ENCODE measurements at regions not wholly inside any gene's neighbourhood (a gene's known extent, or its start where the extent isn't known, plus 50 kb on each side); places are given as distances from the start of the nearest gene placed in this dataset.

DNA sequence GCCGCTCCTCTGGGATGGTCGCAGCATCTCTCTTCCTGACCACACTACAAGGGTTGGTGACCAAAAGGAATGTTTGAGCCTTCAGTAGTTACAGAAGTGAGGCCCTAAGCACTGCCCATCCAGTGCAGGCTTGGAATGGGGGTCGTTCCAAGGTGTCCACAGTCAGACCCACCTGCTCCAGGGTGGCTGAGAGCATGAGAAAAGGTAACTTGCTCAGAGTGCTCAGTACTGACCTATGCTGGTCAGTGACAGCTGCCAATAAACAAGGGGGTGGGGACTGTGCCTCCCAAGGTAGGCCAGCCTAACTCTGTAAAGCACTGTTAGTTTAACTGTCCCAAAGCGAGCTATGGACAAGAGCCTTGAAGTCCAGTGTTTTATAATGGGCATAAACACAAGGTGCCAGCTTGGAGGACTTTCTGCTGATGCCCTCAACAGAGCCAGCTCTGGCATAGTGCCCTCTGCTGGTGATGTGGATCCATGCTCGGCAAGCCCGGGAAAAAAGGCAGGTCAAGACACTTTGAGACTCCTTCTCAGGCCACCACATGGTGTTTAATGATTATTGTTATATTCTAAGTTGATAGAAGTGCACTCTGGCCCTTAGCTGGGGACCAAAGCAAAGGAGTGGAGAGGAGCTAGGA lies 78.1 kb upstream of the DNAH14 start:
- no peak overlapping the region for H3K4me2 ChIP-seq
- H3K27ac ChIP-seq (ENCODE audit: low read depth) = no peak overlapping the region
- no peaks in the 10 kb centered on the region for H3K27me3 ChIP-seq (ENCODE audit: insufficient read depth)
- H2AFZ ChIP-seq = peak overlapping the region; percentile 96
- ATAC-seq (peak; percentile 83), DNase-seq (ENCODE audit: low spot score) (peak; percentile 79)
- H3K4me1 ChIP-seq (ENCODE audit: insufficient read depth) = peaks cover 13% of the 10 kb centered on the region; the same call in 1 of the 2 replicates
- no peaks in the 10 kb centered on the region for H4K20me1 ChIP-seq (replicated peaks; ENCODE audit: insufficient read depth)
- peaks cover 5% of the 10 kb centered on the region for H3K27me3 Mint-ChIP-seq (ENCODE audit: insufficient read depth, low read depth, poor library complexity)
- H3K27ac Mint-ChIP-seq = no peak overlapping the region
- H3K36me3 ChIP-seq (ENCODE audit: insufficient read depth) = no peaks in the 10 kb centered on the region
- peaks cover 21% of the 10 kb centered on the region for H3K4me1 Mint-ChIP-seq
- no peaks in the 10 kb centered on the region for H3K79me2 ChIP-seq (replicated peaks; ENCODE audit: insufficient read depth)
- no peak for TF ChIP-seq EZH2phosphoT487 (IDR thresholded peaks at IDR 0.05; ENCODE audit: unreplicated experiment)
- TF ChIP-seq CTCF (conservative IDR thresholded peaks at IDR 0.05; ENCODE audit: low read depth in 2 of 2) = peak; percentile 92 to 94
- no peak for TF ChIP-seq POLR2AphosphoS5 (IDR thresholded peaks at IDR 0.05; ENCODE audit: low read depth)
- no peak for TF ChIP-seq ZNF331 (CRISPR knock-in tag; IDR thresholded peaks at IDR 0.05; ENCODE audit: low read depth)
- TF ChIP-seq JUNB (IDR thresholded peaks at IDR 0.05; ENCODE audit: unreplicated experiment) = no peak
- TF ChIP-seq REST (IDR thresholded peaks at IDR 0.05; ENCODE audit: unreplicated experiment) = no peak
- TF ChIP-seq EZH2 (IDR thresholded peaks at IDR 0.05; ENCODE audit: low read depth, unreplicated experiment) = no peak
- no peak for TF ChIP-seq ZNF114 (CRISPR knock-in tag; IDR thresholded peaks at IDR 0.05)
- TF ChIP-seq CREB1 (CRISPR knock-in tag; IDR thresholded peaks at IDR 0.05; ENCODE audit: low read depth) = no peak
- H3K36me3 Mint-ChIP-seq (ENCODE audit: low read depth) = peaks cover 16% of the 10 kb centered on the region
- no peak overlapping the region for H3K4me3 Mint-ChIP-seq
- peaks cover 9% of the 10 kb centered on the region; the same call in 1 of the 2 replicates for H3K9me2 ChIP-seq (ENCODE audit: insufficient read depth)
- no peaks in the 10 kb centered on the region for H3F3A ChIP-seq (replicated peaks; ENCODE audit: low read depth)
- no peak overlapping the region for H3K4me3 ChIP-seq
- peaks cover 17% of the 10 kb centered on the region for H3K9me3 Mint-ChIP-seq

DNA sequence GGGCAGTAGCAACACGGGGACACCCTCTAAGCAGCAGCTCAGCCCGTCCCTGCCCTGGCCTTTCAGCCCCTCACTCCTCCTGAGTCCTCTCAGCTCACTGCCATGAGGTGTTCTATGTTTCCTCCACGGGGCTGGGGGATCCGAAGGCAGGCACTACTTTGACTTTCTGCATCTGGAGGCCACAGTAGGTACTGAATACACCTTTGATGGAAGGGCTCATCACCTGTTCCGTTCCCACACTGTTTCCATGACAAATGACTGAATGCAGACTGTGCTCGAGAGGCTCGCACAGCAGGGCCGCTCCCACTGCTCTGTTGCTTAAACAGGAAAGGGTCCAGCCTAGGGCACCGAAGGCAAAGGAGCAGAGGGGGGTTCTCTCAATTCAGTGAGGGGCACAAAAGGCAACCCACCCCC lies 77.6 kb upstream of the DNAH14 start:
- H2AFZ ChIP-seq = peak overlapping the region; percentile 96
- TF ChIP-seq EZH2 (IDR thresholded peaks at IDR 0.05; ENCODE audit: low read depth, unreplicated experiment) = no peak
- no peak for TF ChIP-seq JUNB (IDR thresholded peaks at IDR 0.05; ENCODE audit: unreplicated experiment)
- TF ChIP-seq, protein P1, sequence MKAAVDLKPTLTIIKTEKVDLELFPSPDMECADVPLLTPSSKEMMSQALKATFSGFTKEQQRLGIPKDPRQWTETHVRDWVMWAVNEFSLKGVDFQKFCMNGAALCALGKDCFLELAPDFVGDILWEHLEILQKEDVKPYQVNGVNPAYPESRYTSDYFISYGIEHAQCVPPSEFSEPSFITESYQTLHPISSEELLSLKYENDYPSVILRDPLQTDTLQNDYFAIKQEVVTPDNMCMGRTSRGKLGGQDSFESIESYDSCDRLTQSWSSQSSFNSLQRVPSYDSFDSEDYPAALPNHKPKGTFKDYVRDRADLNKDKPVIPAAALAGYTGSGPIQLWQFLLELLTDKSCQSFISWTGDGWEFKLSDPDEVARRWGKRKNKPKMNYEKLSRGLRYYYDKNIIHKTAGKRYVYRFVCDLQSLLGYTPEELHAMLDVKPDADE (IDR thresholded peaks at IDR 0.05) = no peak

More for the DNA sequence above, 77.6 kb upstream of the DNAH14 start:
- Mint-ChIP-seq H3K4me3 (no peak overlapping the region), H3K4me1 (peaks cover 17% of the 10 kb centered on the region), H3K36me3 (ENCODE audit: low read depth) (peaks cover 11% of the 10 kb centered on the region), H3K9me3 (peaks cover 12% of the 10 kb centered on the region), H3K27me3 (ENCODE audit: insufficient read depth, low read depth, poor library complexity) (peaks cover 5% of the 10 kb centered on the region), H3K27ac (no peak overlapping the region)
- ATAC-seq = peak; percentile 81
- Histone ChIP-seq H3K36me3 (ENCODE audit: insufficient read depth) (no peaks in the 10 kb centered on the region), H3K4me1 (ENCODE audit: insufficient read depth) (peaks cover 13% of the 10 kb centered on the region; the same call in 1 of the 2 replicates), H3K79me2 (replicated peaks; ENCODE audit: insufficient read depth) (no peaks in the 10 kb centered on the region), H3K4me3 (no peak overlapping the region), H3K27me3 (ENCODE audit: insufficient read depth) (no peaks in the 10 kb centered on the region), H3K4me2 (no peak overlapping the region; the same call in 1 of the 2 replicates), H4K20me1 (replicated peaks; ENCODE audit: insufficient read depth) (no peaks in the 10 kb centered on the region), H3F3A (replicated peaks; ENCODE audit: low read depth) (no peaks in the 10 kb centered on the region), H3K27ac (ENCODE audit: low read depth) (no peak overlapping the region), H3K9me2 (ENCODE audit: insufficient read depth) (peaks cover 9% of the 10 kb centered on the region; the same call in 1 of the 2 replicates)
- DNase-seq (ENCODE audit: low spot score) = peak; percentile 48
